GM23338 (cell line): ENCODE measurements at regions not wholly inside any gene's neighbourhood (a gene's known extent, or its start where the extent isn't known, plus 50 kb on each side); places are given as distances from the start of the nearest gene placed in this dataset.

Source experiments
- ATAC-seq: fragments of 200-7000 bp; cut with Tn5 transposase; 3 replicates; pipeline ENCODE4 v1.9.1; 2020
- DNase-seq: peaks from one replicate; pipeline ENCODE4 v3.0.0-alpha.2; 2015; ENCODE audit warnings: low spot score
- H2AFZ ChIP-seq: fragments of 200-600 bp; sonication (generic); 2 replicates; pipeline ENCODE4 v1.8.0; 2016; ENCODE audit warnings: antibody characterized with exemption, mild to moderate bottlenecking, moderate library complexity
- H3F3A ChIP-seq: fragments of 200-600 bp; sonication (generic); replicated peaks from 2 replicates; pipeline ENCODE4 v1.8.0; 2017; ENCODE audit warnings: antibody characterized with exemption, mixed run types, low read depth
- H3K27ac ChIP-seq: fragments of 200-600 bp; sonication (generic); 2 replicates; pipeline ENCODE4 v1.6.1; 2016; ENCODE audit warnings: low read depth
- H3K27me3 ChIP-seq: fragments of 200-600 bp; sonication (generic); 2 replicates; pipeline ENCODE4 v1.8.0; 2016; ENCODE audit warnings: mild to moderate bottlenecking, mixed run types, moderate library complexity; ENCODE audit not compliant: insufficient read depth
- H3K36me3 ChIP-seq: fragments of 200-600 bp; sonication (generic); 2 replicates; pipeline ENCODE4 v1.8.0; 2016; ENCODE audit warnings: mild to moderate bottlenecking; ENCODE audit not compliant: insufficient read depth
- H3K4me1 ChIP-seq: fragments of 200-600 bp; sonication (generic); 2 replicates; pipeline ENCODE4 v1.8.0; 2016; ENCODE audit warnings: mild to moderate bottlenecking, moderate library complexity; ENCODE audit not compliant: insufficient read depth
- H3K4me2 ChIP-seq: fragments of 200-600 bp; sonication (generic); 2 replicates; pipeline ENCODE4 v1.7.1; 2017; ENCODE audit warnings: mixed run types
- H3K4me3 ChIP-seq: fragments of 200-600 bp; sonication (generic); 2 replicates; pipeline ENCODE4 v1.6.1; 2016; ENCODE audit warnings: mixed run types
- H3K79me2 ChIP-seq: fragments of 200-600 bp; sonication (generic); replicated peaks from 2 replicates; pipeline ENCODE4 v1.8.0; 2017; ENCODE audit warnings: mild to moderate bottlenecking; ENCODE audit not compliant: insufficient read depth
- H3K9me2 ChIP-seq: fragments of 200-600 bp; sonication (generic); 2 replicates; pipeline ENCODE4 v1.8.0; 2017; ENCODE audit not compliant: insufficient read depth
- H4K20me1 ChIP-seq: fragments of 200-600 bp; sonication (generic); replicated peaks from 2 replicates; pipeline ENCODE4 v1.8.0; 2017; ENCODE audit warnings: mild to moderate bottlenecking; ENCODE audit not compliant: insufficient read depth
- H3K27ac Mint-ChIP-seq: 2 replicates; pipeline ENCODE4 v1.8.0; 2020; ENCODE audit warnings: inconsistent platforms, mild to moderate bottlenecking, moderate library complexity, mixed read lengths
- H3K27me3 Mint-ChIP-seq: 3 replicates; pipeline ENCODE4 v1.8.0; 2022; ENCODE audit warnings: low read depth, mild to moderate bottlenecking, moderate library complexity, mixed read lengths, inconsistent platforms; ENCODE audit not compliant: insufficient read depth, poor library complexity
- H3K36me3 Mint-ChIP-seq: 3 replicates; pipeline ENCODE4 v1.8.0; 2021; ENCODE audit warnings: low read depth, mild to moderate bottlenecking, inconsistent platforms, moderate library complexity, mixed read lengths
- H3K4me1 Mint-ChIP-seq: 3 replicates; pipeline ENCODE4 v1.8.0; 2020; ENCODE audit warnings: mild to moderate bottlenecking, inconsistent platforms, mixed read lengths
- H3K4me3 Mint-ChIP-seq: 3 replicates; pipeline ENCODE4 v1.8.0; 2021; ENCODE audit warnings: moderate library complexity, mild to moderate bottlenecking, inconsistent platforms, mixed read lengths
- H3K9me3 Mint-ChIP-seq: 3 replicates; pipeline ENCODE4 v1.8.0; 2020; ENCODE audit warnings: moderate library complexity, mild to moderate bottlenecking, inconsistent platforms, mixed read lengths
- CREB1 ChIP-seq: fragments of 250-450 bp; sonication (Bioruptor Pico); IDR thresholded peaks from 2 replicates; pipeline ENCODE4 v1.5.0; 2020; ENCODE audit warnings: low read depth, mild to moderate bottlenecking, moderate library complexity
- CTCF ChIP-seq, 2 experiments: fragments of 200-600 bp in 1 of 2; sonication (generic) in 1 of 2; conservative IDR thresholded peaks; 2 replicates each; pipeline versions ENCODE4 v1.5.1 to v1.6.1; 2016 to 2017; ENCODE audit warnings: antibody characterized with exemption in 2 of 2, low read depth in 2 of 2, mild to moderate bottlenecking in 2 of 2, moderate library complexity in 1 of 2
- ETS1 ChIP-seq: IDR thresholded peaks from 2 replicates; pipeline ENCODE4 v1.6.1; 2016; ENCODE audit warnings: antibody characterized with exemption
- EZH2 ChIP-seq: fragments of 200-600 bp; sonication (generic); IDR thresholded peaks from one replicate; pipeline ENCODE4 v1.8.0; 2017; ENCODE audit warnings: antibody characterized with exemption, mild to moderate bottlenecking, low read depth; ENCODE audit not compliant: unreplicated experiment
- EZH2phosphoT487 ChIP-seq: fragments of 200-600 bp; sonication (generic); IDR thresholded peaks from one replicate; pipeline ENCODE4 v1.8.1; 2018; ENCODE audit warnings: antibody characterized with exemption; ENCODE audit not compliant: unreplicated experiment
- JUNB ChIP-seq: IDR thresholded peaks from one replicate; pipeline ENCODE4 v1.6.1; 2016; ENCODE audit warnings: antibody characterized with exemption; ENCODE audit not compliant: unreplicated experiment
- NANOG ChIP-seq: IDR thresholded peaks from 2 replicates; pipeline ENCODE4 v1.6.1; 2016; ENCODE audit warnings: antibody characterized with exemption, borderline replicate concordance
- POLR2AphosphoS5 ChIP-seq: IDR thresholded peaks from 2 replicates; pipeline ENCODE4 v1.6.1; 2016; ENCODE audit warnings: antibody characterized with exemption, low read depth
- REST ChIP-seq: IDR thresholded peaks from one replicate; pipeline ENCODE4 v1.6.1; 2018; ENCODE audit warnings: antibody characterized with exemption; ENCODE audit not compliant: unreplicated experiment
- STAT1 ChIP-seq: IDR thresholded peaks from one replicate; pipeline ENCODE4 v1.6.1; 2016; ENCODE audit warnings: antibody characterized with exemption; ENCODE audit not compliant: unreplicated experiment
- ZNF114 ChIP-seq: fragments of 250-450 bp; sonication (Bioruptor Pico); IDR thresholded peaks from 2 replicates; pipeline ENCODE4 v1.5.0; 2020; ENCODE audit warnings: mild to moderate bottlenecking, moderate library complexity
- ZNF331 ChIP-seq: fragments of 250-450 bp; sonication (Bioruptor Pico); IDR thresholded peaks from 2 replicates; pipeline ENCODE4 v1.5.0; 2020; ENCODE audit warnings: low read depth, mild to moderate bottlenecking, moderate library complexity
- TF ChIP-seq, protein P1 (sequence below): fragments of 250-450 bp; sonication (Bioruptor Pico); IDR thresholded peaks from 2 replicates; pipeline ENCODE4 v1.5.0; 2020; ENCODE audit warnings: mild to moderate bottlenecking, moderate library complexity

DNA sequence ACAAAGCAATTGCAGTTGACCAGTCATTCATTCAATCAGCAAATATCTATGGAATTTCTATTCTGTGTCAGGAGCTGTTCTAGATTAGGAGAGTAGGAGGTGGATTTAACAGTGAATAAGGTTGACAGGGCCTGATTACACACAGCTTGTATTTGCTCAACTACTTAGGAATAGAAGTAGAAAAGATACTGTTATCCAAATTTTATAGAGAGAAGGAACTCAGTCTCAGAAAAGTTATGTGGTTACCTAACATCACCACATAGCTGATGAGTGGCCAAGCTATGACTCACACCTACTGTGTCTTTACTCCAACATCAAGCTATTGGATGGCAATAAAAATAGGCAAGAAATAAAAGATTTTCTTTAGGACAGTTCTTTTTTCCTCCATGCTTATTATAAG lies 374.8 kb downstream of the RMST start:
- H2AFZ ChIP-seq, result no peak overlapping the region
- no peak for ATAC-seq
- no peak overlapping the region for H3K4me2 ChIP-seq

More for the DNA sequence above, 374.8 kb downstream of the RMST start:
- Mint-ChIP-seq H3K27ac (no peak overlapping the region), H3K4me3 (no peak overlapping the region), H3K9me3 (no peaks in the 10 kb centered on the region), H3K27me3 (peaks cover 2% of the 10 kb centered on the region), H3K4me1 (peaks cover 17% of the 10 kb centered on the region), H3K36me3 (no peaks in the 10 kb centered on the region; the same call in 2 of the 3 replicates)
- Histone ChIP-seq H3K27ac (no peak overlapping the region), H3F3A (no peaks in the 10 kb centered on the region), H3K36me3 (no peaks in the 10 kb centered on the region), H3K79me2 (no peaks in the 10 kb centered on the region), H4K20me1 (no peaks in the 10 kb centered on the region), H3K4me1 (peaks cover 16% of the 10 kb centered on the region), H3K4me3 (no peak overlapping the region), H3K9me2 (no peaks in the 10 kb centered on the region), H3K27me3 (no peaks in the 10 kb centered on the region)
- no peak for TF ChIP-seq STAT1
- TF ChIP-seq CTCF (conservative IDR thresholded peaks at IDR 0.05; ENCODE audit: low read depth in 2 of 2), result no peak
- TF ChIP-seq ETS1, result no peak
- TF ChIP-seq REST, result no peak
- no peak for TF ChIP-seq CREB1 (CRISPR knock-in tag)
- TF ChIP-seq EZH2, result no peak
- no peak for TF ChIP-seq EZH2phosphoT487
- TF ChIP-seq ZNF331 (CRISPR knock-in tag), result no peak
- TF ChIP-seq NANOG, result no peak
- TF ChIP-seq JUNB, result no peak
- TF ChIP-seq, protein P1, sequence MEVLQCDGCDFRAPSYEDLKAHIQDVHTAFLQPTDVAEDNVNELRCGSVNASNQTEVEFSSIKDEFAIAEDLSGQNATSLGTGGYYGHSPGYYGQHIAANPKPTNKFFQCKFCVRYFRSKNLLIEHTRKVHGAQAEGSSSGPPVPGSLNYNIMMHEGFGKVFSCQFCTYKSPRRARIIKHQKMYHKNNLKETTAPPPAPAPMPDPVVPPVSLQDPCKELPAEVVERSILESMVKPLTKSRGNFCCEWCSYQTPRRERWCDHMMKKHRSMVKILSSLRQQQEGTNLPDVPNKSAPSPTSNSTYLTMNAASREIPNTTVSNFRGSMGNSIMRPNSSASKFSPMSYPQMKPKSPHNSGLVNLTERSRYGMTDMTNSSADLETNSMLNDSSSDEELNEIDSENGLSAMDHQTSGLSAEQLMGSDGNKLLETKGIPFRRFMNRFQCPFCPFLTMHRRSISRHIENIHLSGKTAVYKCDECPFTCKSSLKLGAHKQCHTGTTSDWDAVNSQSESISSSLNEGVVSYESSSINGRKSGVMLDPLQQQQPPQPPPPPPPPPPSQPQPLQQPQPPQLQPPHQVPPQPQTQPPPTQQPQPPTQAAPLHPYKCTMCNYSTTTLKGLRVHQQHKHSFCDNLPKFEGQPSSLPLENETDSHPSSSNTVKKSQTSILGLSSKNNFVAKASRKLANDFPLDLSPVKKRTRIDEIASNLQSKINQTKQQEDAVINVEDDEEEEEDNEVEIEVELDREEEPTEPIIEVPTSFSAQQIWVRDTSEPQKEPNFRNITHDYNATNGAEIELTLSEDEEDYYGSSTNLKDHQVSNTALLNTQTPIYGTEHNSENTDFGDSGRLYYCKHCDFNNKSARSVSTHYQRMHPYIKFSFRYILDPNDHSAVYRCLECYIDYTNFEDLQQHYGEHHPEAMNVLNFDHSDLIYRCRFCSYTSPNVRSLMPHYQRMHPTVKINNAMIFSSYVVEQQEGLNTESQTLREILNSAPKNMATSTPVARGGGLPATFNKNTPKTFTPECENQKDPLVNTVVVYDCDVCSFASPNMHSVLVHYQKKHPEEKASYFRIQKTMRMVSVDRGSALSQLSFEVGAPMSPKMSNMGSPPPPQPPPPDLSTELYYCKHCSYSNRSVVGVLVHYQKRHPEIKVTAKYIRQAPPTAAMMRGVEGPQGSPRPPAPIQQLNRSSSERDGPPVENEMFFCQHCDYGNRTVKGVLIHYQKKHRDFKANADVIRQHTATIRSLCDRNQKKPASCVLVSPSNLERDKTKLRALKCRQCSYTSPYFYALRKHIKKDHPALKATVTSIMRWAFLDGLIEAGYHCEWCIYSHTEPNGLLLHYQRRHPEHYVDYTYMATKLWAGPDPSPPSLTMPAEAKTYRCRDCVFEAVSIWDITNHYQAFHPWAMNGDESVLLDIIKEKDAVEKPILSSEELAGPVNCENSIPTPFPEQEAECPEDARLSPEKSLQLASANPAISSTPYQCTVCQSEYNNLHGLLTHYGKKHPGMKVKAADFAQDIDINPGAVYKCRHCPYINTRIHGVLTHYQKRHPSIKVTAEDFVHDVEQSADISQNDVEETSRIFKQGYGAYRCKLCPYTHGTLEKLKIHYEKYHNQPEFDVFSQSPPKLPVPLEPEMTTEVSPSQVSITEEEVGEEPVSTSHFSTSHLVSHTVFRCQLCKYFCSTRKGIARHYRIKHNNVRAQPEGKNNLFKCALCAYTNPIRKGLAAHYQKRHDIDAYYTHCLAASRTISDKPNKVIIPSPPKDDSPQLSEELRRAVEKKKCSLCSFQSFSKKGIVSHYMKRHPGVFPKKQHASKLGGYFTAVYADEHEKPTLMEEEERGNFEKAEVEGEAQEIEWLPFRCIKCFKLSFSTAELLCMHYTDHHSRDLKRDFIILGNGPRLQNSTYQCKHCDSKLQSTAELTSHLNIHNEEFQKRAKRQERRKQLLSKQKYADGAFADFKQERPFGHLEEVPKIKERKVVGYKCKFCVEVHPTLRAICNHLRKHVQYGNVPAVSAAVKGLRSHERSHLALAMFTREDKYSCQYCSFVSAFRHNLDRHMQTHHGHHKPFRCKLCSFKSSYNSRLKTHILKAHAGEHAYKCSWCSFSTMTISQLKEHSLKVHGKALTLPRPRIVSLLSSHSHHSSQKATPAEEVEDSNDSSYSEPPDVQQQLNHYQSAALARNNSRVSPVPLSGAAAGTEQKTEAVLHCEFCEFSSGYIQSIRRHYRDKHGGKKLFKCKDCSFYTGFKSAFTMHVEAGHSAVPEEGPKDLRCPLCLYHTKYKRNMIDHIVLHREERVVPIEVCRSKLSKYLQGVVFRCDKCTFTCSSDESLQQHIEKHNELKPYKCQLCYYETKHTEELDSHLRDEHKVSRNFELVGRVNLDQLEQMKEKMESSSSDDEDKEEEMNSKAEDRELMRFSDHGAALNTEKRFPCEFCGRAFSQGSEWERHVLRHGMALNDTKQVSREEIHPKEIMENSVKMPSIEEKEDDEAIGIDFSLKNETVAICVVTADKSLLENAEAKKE, result no peak
- no peak for TF ChIP-seq POLR2AphosphoS5
- TF ChIP-seq ZNF114 (CRISPR knock-in tag), result no peak
- DNase-seq, result no peak
